Caco-2 (cell line): ENCODE measurements at regions not wholly inside any gene's neighbourhood (a gene's known extent, or its start where the extent isn't known, plus 50 kb on each side); places are given as distances from the start of the nearest gene placed in this dataset.

Source experiments
- BruUV-seq: library from RNA; stranded (reverse); fragments of 400-500 nt; replicated peaks from 2 replicates; lab custom pipeline; 2021; lab: Mats Ljungman, UMichigan
- CTCF ChIA-PET: fragments of 300-600 bp; sonication (Branson Sonifier 250); formaldehyde crosslinking; loops from one replicate; lab custom pipeline; 2022; ENCODE audit warnings: antibody characterized with exemption; lab: Charles Lee
- POLR2A ChIA-PET: fragments of 300-600 bp; sonication (Branson Sonifier 250); formaldehyde crosslinking; loops from one replicate; lab custom pipeline; 2022; ENCODE audit warnings: antibody characterized with exemption; lab: Charles Lee
- DNase-seq, 2 experiments: peaks; one replicate each; pipeline versions ENCODE4 v3.0.0 to v3.0.0-alpha.2; 2020 to 2022
- H3K27me3 ChIP-seq: replicated peaks from 2 replicates; pipeline ENCODE4 v1.6.0; 2011; ENCODE audit warnings: low read length; ENCODE audit not compliant: control insufficient read depth, insufficient read depth
- H3K36me3 ChIP-seq: 2 replicates; pipeline ENCODE4 v1.5.1; 2011; ENCODE audit warnings: low read length; ENCODE audit not compliant: control insufficient read depth, insufficient read depth
- H3K4me1 ChIP-seq: fragments of 250-450 bp; sonication (Bioruptor Pico); 2 replicates; pipeline ENCODE4 v1.5.1; 2020; ENCODE audit warnings: mild to moderate bottlenecking
- H3K4me3 ChIP-seq: 2 replicates; pipeline ENCODE4 v1.5.1; 2011; ENCODE audit warnings: low read depth, mild to moderate bottlenecking, control low read depth, low read length
- H3K9me3 ChIP-seq: fragments of 250-450 bp; sonication (Bioruptor Pico); 2 replicates; pipeline ENCODE4 v1.5.1; 2020; ENCODE audit warnings: mild to moderate bottlenecking, moderate library complexity
- H3K27ac Mint-ChIP-seq: one replicate; pipeline ENCODE4 v1.8.0; 2022; ENCODE audit warnings: mixed read lengths; ENCODE audit not compliant: unreplicated experiment
- H3K27me3 Mint-ChIP-seq: one replicate; pipeline ENCODE4 v1.8.0; 2022; ENCODE audit warnings: mixed read lengths; ENCODE audit not compliant: insufficient read depth, unreplicated experiment
- H3K36me3 Mint-ChIP-seq: one replicate; pipeline ENCODE4 v1.8.0; 2022; ENCODE audit warnings: mild to moderate bottlenecking, mixed read lengths; ENCODE audit not compliant: insufficient read depth, unreplicated experiment
- H3K4me1 Mint-ChIP-seq: one replicate; pipeline ENCODE4 v1.8.0; 2022; ENCODE audit warnings: low read depth, mixed read lengths; ENCODE audit not compliant: unreplicated experiment
- H3K4me3 Mint-ChIP-seq: one replicate; pipeline ENCODE4 v1.8.0; 2022; ENCODE audit warnings: mild to moderate bottlenecking, moderate library complexity, mixed read lengths; ENCODE audit not compliant: unreplicated experiment
- H3K9me3 Mint-ChIP-seq: one replicate; pipeline ENCODE4 v1.8.0; 2022; ENCODE audit warnings: mixed read lengths; ENCODE audit not compliant: unreplicated experiment
- CTCF ChIP-seq, 2 experiments: fragments of 200-600 bp in 1 of 2; IDR thresholded peaks; 1 replicate in 1 of 2; 2 replicates in 1 of 2; pipeline versions ENCODE4 v1.5.1 to v1.8.0; 2011 to 2022; ENCODE audit warnings: antibody characterized with exemption in 1 of 2, control low read depth in 1 of 2, inconsistent platforms in 1 of 2, low read depth in 1 of 2, low read length in 1 of 2, mild to moderate bottlenecking in 1 of 2, moderate library complexity in 1 of 2; ENCODE audit not compliant: insufficient read depth in 1 of 2, severe bottlenecking in 1 of 2, unreplicated experiment in 1 of 2
- intact Hi-C: fragments of 100-400 bp; cut with micrococcal nuclease; formaldehyde crosslinking; loops from one replicate; pipeline ENCODE4 v1.10.0; 2022; ENCODE audit not compliant: unreplicated experiment

GRCh38 chr2:145185696-145186095 lies 665.8 kb upstream of the ZEB2 start:
- BruUV-seq: no TSS peak
- H3K4me1 ChIP-seq: no peaks in the 10 kb centered on the region
- no peaks in the 10 kb centered on the region for H3K27me3 Mint-ChIP-seq

GRCh38 chr2:145184741-145185651 lies 665.1 kb upstream of the ZEB2 start:
- Histone ChIP-seq H3K36me3 (no peaks in the 10 kb centered on the region), H3K4me3 (no peak overlapping the region), H3K4me1 (no peaks in the 10 kb centered on the region), H3K9me3 (no peaks in the 10 kb centered on the region), H3K27me3 (no peaks in the 10 kb centered on the region)
- Mint-ChIP-seq H3K4me3 (no peak overlapping the region), H3K27me3 (no peaks in the 10 kb centered on the region), H3K4me1 (no peaks in the 10 kb centered on the region), H3K9me3 (no peaks in the 10 kb centered on the region), H3K27ac (no peak overlapping the region), H3K36me3 (no peaks in the 10 kb centered on the region)
- intact Hi-C loops: no loop called here
- no TSS peak for BruUV-seq
- no peak for DNase-seq
- POLR2A ChIA-PET: no interaction called here
- TF ChIP-seq CTCF (IDR thresholded peaks at IDR 0.05; ENCODE audit: insufficient read depth in 1 of 2, low read depth in 1 of 2, low read length in 1 of 2, severe bottlenecking in 1 of 2, unreplicated experiment in 1 of 2): no peak
- CTCF ChIA-PET: no interaction called here

More at GRCh38 chr2:145185696-145186095, 665.8 kb upstream of the ZEB2 start:
- Mint-ChIP-seq H3K4me3 (no peak overlapping the region), H3K27ac (no peak overlapping the region), H3K9me3 (no peaks in the 10 kb centered on the region), H3K4me1 (no peaks in the 10 kb centered on the region), H3K36me3 (no peaks in the 10 kb centered on the region)
- CTCF ChIA-PET: no interaction called here
- Histone ChIP-seq H3K27me3 (no peaks in the 10 kb centered on the region), H3K4me3 (no peak overlapping the region), H3K9me3 (no peaks in the 10 kb centered on the region), H3K36me3 (no peaks in the 10 kb centered on the region)
- no peak for TF ChIP-seq CTCF (IDR thresholded peaks at IDR 0.05; ENCODE audit: insufficient read depth in 1 of 2, low read depth in 1 of 2, low read length in 1 of 2, severe bottlenecking in 1 of 2, unreplicated experiment in 1 of 2)
- POLR2A ChIA-PET: no interaction called here
- intact Hi-C loops: no loop called here
- no peak for DNase-seq

GRCh38 chr2:145169285-145169684 lies 649.4 kb upstream of the ZEB2 start:
- POLR2A ChIA-PET: no interaction called here
- no peaks in the 10 kb centered on the region for H3K36me3 ChIP-seq

More at GRCh38 chr2:145169285-145169684, 649.4 kb upstream of the ZEB2 start:
- Mint-ChIP-seq H3K9me3 (no peaks in the 10 kb centered on the region), H3K4me3 (no peak overlapping the region), H3K36me3 (no peaks in the 10 kb centered on the region), H3K27ac (no peak overlapping the region), H3K27me3 (no peaks in the 10 kb centered on the region), H3K4me1 (no peaks in the 10 kb centered on the region)
- H3K4me3 ChIP-seq: no peak overlapping the region
- CTCF ChIA-PET: no interaction called here
- TF ChIP-seq CTCF (IDR thresholded peaks at IDR 0.05; ENCODE audit: insufficient read depth in 1 of 2, low read depth in 1 of 2, low read length in 1 of 2, severe bottlenecking in 1 of 2, unreplicated experiment in 1 of 2): no peak
- BruUV-seq: no TSS peak
- no peaks in the 10 kb centered on the region for H3K4me1 ChIP-seq
- no peaks in the 10 kb centered on the region for H3K9me3 ChIP-seq
- no peaks in the 10 kb centered on the region for H3K27me3 ChIP-seq
- DNase-seq: no peak
- intact Hi-C loops: no loop called here
